ENCODE measurements at regions not wholly inside any gene's neighbourhood (a gene's known extent, or its start where the extent isn't known, plus 50 kb on each side); places are given as distances from the start of the nearest gene placed in this dataset.

- WGBS, 2 donors: 83 to 89% methylated on average over 6 of the region's 6 CpGs
- DNase-seq (no peak), ATAC-seq (ENCODE audit: insufficient read depth, low FRiP score) (no peak)
- H3K27me3 ChIP-seq (ENCODE audit: control insufficient read depth in 3 of 3, insufficient read depth in 3 of 3, low read length in 2 of 3): no peaks in the 10 kb centered on the region
- H3K9ac ChIP-seq (ENCODE audit: insufficient read depth in 1 of 2, low read length in 2 of 2): no peak overlapping the region
- H3K27ac ChIP-seq (ENCODE audit: low read depth in 1 of 2, low read length in 1 of 2): no peak overlapping the region
- no peak overlapping the region for H3K4me3 ChIP-seq
- no peaks in the 10 kb centered on the region for H3K9me3 ChIP-seq (ENCODE audit: control insufficient read depth in 4 of 4, insufficient read depth in 3 of 4, low read length in 3 of 4)
- peaks cover 0 to 20% (median 8%) of the 10 kb centered on the region in 5 donors for H3K4me1 ChIP-seq (ENCODE audit: control insufficient read depth in 5 of 5, insufficient read depth in 5 of 5, low read length in 5 of 5)
- TF ChIP-seq CTCF (IDR thresholded peaks at IDR 0.05; ENCODE audit: control extremely low read depth, extremely low read depth): no peak
- no peaks in the 10 kb centered on the region for H3K36me3 ChIP-seq (ENCODE audit: control insufficient read depth in 4 of 4, insufficient read depth in 4 of 4, low read length in 4 of 4)
These were observed 51.8 kb upstream of the GPI start for GRCh38 chr19:34313188-34313587.

GRCh38 chr19:34314437-34315313, 50.3 kb upstream of the GPI start:
- H3K27me3 ChIP-seq (ENCODE audit: control insufficient read depth in 3 of 3, insufficient read depth in 3 of 3, low read length in 2 of 3): no peaks in the 10 kb centered on the region
- H3K4me3 ChIP-seq: no peak overlapping the region
- WGBS, 2 donors: 87 to 89% methylated on average over 4 of the region's 4 CpGs
- H3K9ac ChIP-seq (ENCODE audit: insufficient read depth in 1 of 2, low read length in 2 of 2): no peak overlapping the region
- no peaks in the 10 kb centered on the region for H3K9me3 ChIP-seq (ENCODE audit: control insufficient read depth in 4 of 4, insufficient read depth in 3 of 4, low read length in 3 of 4)
- TF ChIP-seq CTCF (IDR thresholded peaks at IDR 0.05; ENCODE audit: control extremely low read depth, extremely low read depth): no peak
- H3K27ac ChIP-seq (ENCODE audit: low read depth in 1 of 2, low read length in 1 of 2): no peak overlapping the region
- DNase-seq (no peak), ATAC-seq (ENCODE audit: insufficient read depth, low FRiP score) (no peak)
- peaks cover 0 to 23% (median 10%) of the 10 kb centered on the region in 5 donors for H3K4me1 ChIP-seq (ENCODE audit: control insufficient read depth in 5 of 5, insufficient read depth in 5 of 5, low read length in 5 of 5)
- no peaks in the 10 kb centered on the region for H3K36me3 ChIP-seq (ENCODE audit: control insufficient read depth in 4 of 4, insufficient read depth in 4 of 4, low read length in 4 of 4)
